Tibial artery (tissue), 4 donors: ENCODE measurements at regions not wholly inside any gene's neighbourhood (a gene's known extent, or its start where the extent isn't known, plus 50 kb on each side); places are given as distances from the start of the nearest gene placed in this dataset.

Source experiments
- DNase-seq, 2 donors: peaks; one replicate each; pipeline ENCODE4 v3.0.0-alpha.2; 2019
- H3K27ac ChIP-seq, 2 donors: fragments of 200-600 bp; sonication (generic) in 1 of 2; 1 replicate in 1 of 2; 2 replicates in 1 of 2; pipeline ENCODE4 v1.5.1; 2018 to 2019; ENCODE audit warnings: mild to moderate bottlenecking in 1 of 2
- H3K27me3 ChIP-seq, 2 donors: fragments of 200-600 bp; sonication (generic) in 1 of 2; one replicate each; pipeline versions ENCODE4 v1.5.1 to v1.6.0; 2016 to 2019
- H3K36me3 ChIP-seq, 3 donors: fragments of 200-600 bp; sonication (generic) in 2 of 3; one replicate each; pipeline ENCODE4 v1.5.1; 2016 to 2019; ENCODE audit warnings: mild to moderate bottlenecking in 2 of 3
- H3K4me1 ChIP-seq, 4 donors: fragments of 200-600 bp; sonication (generic) in 2 of 4; 1 replicate in 3 of 4; 2 replicates in 1 of 4; pipeline ENCODE4 v1.5.1; 2016 to 2019
- H3K4me3 ChIP-seq, 2 donors: fragments of 200-600 bp; sonication (generic) in 1 of 2; 1 replicate in 1 of 2; 2 replicates in 1 of 2; pipeline ENCODE4 v1.5.1; 2018 to 2019; ENCODE audit warnings: mild to moderate bottlenecking in 2 of 2
- H3K9me3 ChIP-seq, 3 donors: fragments of 200-600 bp; sonication (generic) in 1 of 3; one replicate each; pipeline ENCODE4 v1.5.1; 2016 to 2019
- CTCF ChIP-seq, 2 experiments: fragments of 200-600 bp in 1 of 2; fragments of 450-650 bp in 1 of 2; IDR thresholded peaks; one replicate each; pipeline ENCODE4 v1.5.1; 2017 to 2019; ENCODE audit warnings: antibody characterized with exemption in 2 of 2, mild to moderate bottlenecking in 1 of 2, moderate library complexity in 1 of 2
- intact Hi-C: fragments of 100-400 bp; cut with DNase I; formaldehyde crosslinking; loops from one replicate; pipeline ENCODE4 v1.15.0; 2023; ENCODE audit warnings: low total_unique reads

GRCh38 chr16:79284766-79285165 lies 315.8 kb downstream of the MAF start:
- H3K27ac ChIP-seq, result no peak overlapping the region
- no peak for TF ChIP-seq CTCF (IDR thresholded peaks at IDR 0.05)
- H3K27me3 ChIP-seq, result peaks cover 0 to 15% of the 10 kb centered on the region in 2 donors
- no peak for DNase-seq
- H3K4me3 ChIP-seq, result no peak overlapping the region
- peaks cover 0 to 3% (median 0%) of the 10 kb centered on the region in 4 donors for H3K4me1 ChIP-seq
- intact Hi-C loops, result no loop called here
- H3K36me3 ChIP-seq, result no peaks in the 10 kb centered on the region
- no peaks in the 10 kb centered on the region for H3K9me3 ChIP-seq

GRCh38 chr16:79283578-79283977 lies 317.0 kb downstream of the MAF start:
- H3K4me1 ChIP-seq, result peaks cover 0 to 3% (median 0%) of the 10 kb centered on the region in 4 donors
- intact Hi-C loops, result no loop called here
- H3K27ac ChIP-seq, result no peak overlapping the region
- H3K4me3 ChIP-seq, result no peak overlapping the region
- H3K27me3 ChIP-seq, result peaks cover 0 to 8% of the 10 kb centered on the region in 2 donors
- no peak for DNase-seq
- TF ChIP-seq CTCF (IDR thresholded peaks at IDR 0.05), result no peak
- no peaks in the 10 kb centered on the region for H3K36me3 ChIP-seq
- H3K9me3 ChIP-seq, result no peaks in the 10 kb centered on the region

DNA sequence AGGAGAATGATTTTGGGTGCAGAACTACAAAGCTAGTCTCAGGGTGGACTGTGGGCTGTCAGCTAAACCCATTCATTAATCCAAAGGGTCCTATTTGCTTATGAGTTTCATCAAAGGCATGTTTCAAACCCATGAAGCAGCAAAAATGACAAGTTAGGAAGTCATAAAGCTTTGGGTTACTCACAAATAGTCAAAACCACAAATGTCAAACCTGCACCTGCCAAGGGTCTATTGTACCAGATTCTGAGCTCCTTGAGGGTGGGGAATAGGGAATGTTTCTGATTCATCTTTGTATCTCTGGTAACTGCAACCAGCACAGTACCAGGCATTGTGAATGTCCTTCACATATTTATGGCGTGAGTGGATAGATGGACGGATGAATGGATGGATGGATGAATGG lies 317.7 kb downstream of the MAF start:
- peaks cover 0 to 3% of the 10 kb centered on the region in 2 donors for H3K27me3 ChIP-seq
- DNase-seq, result no peak
- no peak for TF ChIP-seq CTCF (IDR thresholded peaks at IDR 0.05)
- no peaks in the 10 kb centered on the region for H3K9me3 ChIP-seq
- intact Hi-C loops, result no loop called here
- H3K4me3 ChIP-seq, result no peak overlapping the region
- H3K27ac ChIP-seq, result no peak overlapping the region
- peaks cover 0 to 3% (median 0%) of the 10 kb centered on the region in 4 donors for H3K4me1 ChIP-seq
- no peaks in the 10 kb centered on the region for H3K36me3 ChIP-seq

DNA sequence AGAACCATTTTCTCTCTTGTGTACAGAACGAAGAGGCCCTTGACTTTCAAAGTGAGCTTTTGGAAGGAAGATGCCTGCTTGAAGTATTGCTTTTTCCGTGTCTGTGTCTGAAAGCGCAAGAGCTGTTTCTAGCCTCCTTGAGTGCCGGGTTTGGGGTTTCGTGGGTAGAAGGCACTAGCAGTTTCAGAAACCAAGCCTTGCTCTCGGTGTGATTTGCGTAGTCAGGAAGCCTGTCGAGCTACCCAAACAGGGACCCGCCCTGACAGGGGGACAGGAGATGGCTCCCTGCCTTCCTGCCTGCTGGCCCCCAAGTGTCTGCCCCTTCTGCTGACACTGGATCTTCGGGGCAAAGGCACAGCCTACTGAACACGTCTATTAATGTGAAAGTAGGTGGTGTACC lies 322.0 kb downstream of the MAF start:
- intact Hi-C loops, result no loop called here
- Histone ChIP-seq H3K27me3 (peaks cover 0 to 3% of the 10 kb centered on the region in 2 donors), H3K4me1 (no peaks in the 10 kb centered on the region), H3K9me3 (no peaks in the 10 kb centered on the region), H3K36me3 (no peaks in the 10 kb centered on the region), H3K4me3 (no peak overlapping the region), H3K27ac (no peak overlapping the region)
- TF ChIP-seq CTCF (IDR thresholded peaks at IDR 0.05), result no peak
- DNase-seq, result no peak

DNA sequence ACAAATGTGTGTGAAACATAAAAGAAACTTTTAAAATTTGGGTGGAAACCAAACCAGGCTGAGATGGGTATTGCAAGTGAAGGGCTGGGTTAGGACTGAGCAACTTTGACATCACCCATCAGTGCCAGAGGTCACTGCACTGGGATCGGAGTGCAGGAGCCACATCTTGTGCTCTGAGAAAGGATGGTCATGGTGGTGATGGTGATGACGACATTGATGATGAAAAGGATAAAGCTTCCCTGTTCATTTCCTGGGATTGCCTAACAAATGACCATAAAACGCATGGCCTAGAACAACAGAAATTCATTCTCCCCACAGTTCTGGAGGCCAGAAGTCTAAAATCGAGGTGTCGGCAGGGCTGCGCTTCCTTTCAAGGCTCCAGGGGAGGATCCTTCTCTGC lies 324.0 kb downstream of the MAF start:
- no peak for DNase-seq
- H3K36me3 ChIP-seq, result no peaks in the 10 kb centered on the region
- intact Hi-C loops, result no loop called here
- no peak for TF ChIP-seq CTCF (IDR thresholded peaks at IDR 0.05)
- H3K27ac ChIP-seq, result no peak overlapping the region
- peaks cover 0 to 3% of the 10 kb centered on the region in 2 donors for H3K27me3 ChIP-seq
- no peak overlapping the region for H3K4me3 ChIP-seq
- H3K4me1 ChIP-seq, result no peaks in the 10 kb centered on the region
- no peaks in the 10 kb centered on the region for H3K9me3 ChIP-seq

DNA sequence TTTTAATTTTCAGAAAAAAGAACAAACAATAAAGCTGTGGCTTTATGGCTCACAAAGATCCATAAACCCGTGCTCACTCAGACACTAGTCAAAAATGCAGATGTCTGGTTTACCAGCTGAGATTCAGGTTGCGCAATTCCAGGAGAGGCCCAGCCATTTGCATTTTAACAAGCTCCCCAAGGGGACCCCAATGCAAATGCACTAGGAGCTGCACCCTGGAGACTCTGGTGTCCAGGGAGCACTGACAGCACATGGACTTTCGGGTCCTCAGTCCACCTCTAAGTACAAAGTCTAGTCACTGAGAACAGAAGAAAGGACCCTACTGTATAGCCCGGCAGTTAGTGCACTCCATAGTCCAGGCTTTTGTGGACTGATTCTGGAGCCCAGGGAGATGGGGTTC lies 326.3 kb downstream of the MAF start:
- Histone ChIP-seq H3K4me3 (no peak overlapping the region), H3K9me3 (no peaks in the 10 kb centered on the region), H3K4me1 (no peaks in the 10 kb centered on the region), H3K27ac (no peak overlapping the region), H3K36me3 (no peaks in the 10 kb centered on the region), H3K27me3 (no peaks in the 10 kb centered on the region)
- TF ChIP-seq CTCF (IDR thresholded peaks at IDR 0.05), result no peak
- no peak for DNase-seq
- intact Hi-C loops, result no loop called here
